ENCODE measurements at regions not wholly inside any gene's neighbourhood (a gene's known extent, or its start where the extent isn't known, plus 50 kb on each side); places are given as distances from the start of the nearest gene placed in this dataset.
"Not testable (repeated sequence)": the region's sequence is repeated elsewhere in the genome, so short reads cannot be mapped to it uniquely, and the experiment has no call there.

GRCh38 chr12:89874146-89874545, 165.5 kb upstream of the ATP2B1 start:
- Mint-ChIP-seq H3K9me3 (peaks cover 13% of the 10 kb centered on the region), H3K4me1 (peaks cover 3% of the 10 kb centered on the region), H3K27ac (no peak overlapping the region), H3K4me3 (no peak overlapping the region), H3K27me3 (no peaks in the 10 kb centered on the region), H3K36me3 (ENCODE audit: low read depth) (no peaks in the 10 kb centered on the region)
- no peak for ATAC-seq (replicated peaks)

GRCh38 chr12:89873745-89874144, 165.1 kb upstream of the ATP2B1 start:
- Mint-ChIP-seq H3K27ac (no peak overlapping the region), H3K4me3 (no peak overlapping the region), H3K27me3 (no peaks in the 10 kb centered on the region), H3K36me3 (ENCODE audit: low read depth) (no peaks in the 10 kb centered on the region), H3K4me1 (peaks cover 2% of the 10 kb centered on the region), H3K9me3 (peaks cover 13% of the 10 kb centered on the region)
- no peak for ATAC-seq (replicated peaks)

- ATAC-seq (replicated peaks): no peak
- Mint-ChIP-seq H3K4me3 (no peak overlapping the region), H3K36me3 (ENCODE audit: low read depth) (no peaks in the 10 kb centered on the region), H3K27ac (no peak overlapping the region), H3K4me1 (no peaks in the 10 kb centered on the region), H3K9me3 (peaks cover 13% of the 10 kb centered on the region), H3K27me3 (no peaks in the 10 kb centered on the region)
These were observed 164.4 kb upstream of the ATP2B1 start for GRCh38 chr12:89872922-89873630.

GRCh38 chr12:89870413-89871184, 162.0 kb upstream of the ATP2B1 start:
- Mint-ChIP-seq H3K27me3 (no peaks in the 10 kb centered on the region), H3K4me3 (no peak overlapping the region), H3K9me3 (peaks cover 13% of the 10 kb centered on the region), H3K4me1 (no peaks in the 10 kb centered on the region), H3K36me3 (ENCODE audit: low read depth) (no peaks in the 10 kb centered on the region), H3K27ac (no peak overlapping the region)
- ATAC-seq (replicated peaks): no peak

- Mint-ChIP-seq H3K9me3 (peaks cover 13% of the 10 kb centered on the region), H3K4me1 (peaks cover 19% of the 10 kb centered on the region)
- ATAC-seq (replicated peaks); H3K27ac Mint-ChIP-seq; H3K4me3 Mint-ChIP-seq; H3K36me3 Mint-ChIP-seq (ENCODE audit: low read depth); H3K27me3 Mint-ChIP-seq: not testable (repeated sequence)
These were observed 159.0 kb upstream of the ATP2B1 start for GRCh38 chr12:89867611-89868010.

GRCh38 chr12:89864411-89864810, 155.8 kb upstream of the ATP2B1 start:
- Mint-ChIP-seq H3K4me3 (peak overlapping the region; percentile 94), H3K9me3 (peaks cover 10% of the 10 kb centered on the region), H3K27me3 (no peaks in the 10 kb centered on the region), H3K36me3 (ENCODE audit: low read depth) (no peaks in the 10 kb centered on the region), H3K4me1 (peaks cover 37% of the 10 kb centered on the region), H3K27ac (peak overlapping the region; percentile 98)
- no peak for ATAC-seq (replicated peaks)

GRCh38 chr12:89863968-89864367, 155.3 kb upstream of the ATP2B1 start:
- peak; percentile 19 for ATAC-seq (replicated peaks)
- peak overlapping the region; percentile 98 for H3K27ac Mint-ChIP-seq
- peak overlapping the region; percentile 94 for H3K4me3 Mint-ChIP-seq
- H3K27me3 Mint-ChIP-seq: no peaks in the 10 kb centered on the region
- peaks cover 42% of the 10 kb centered on the region for H3K4me1 Mint-ChIP-seq
- peaks cover 10% of the 10 kb centered on the region for H3K9me3 Mint-ChIP-seq
- no peaks in the 10 kb centered on the region for H3K36me3 Mint-ChIP-seq (ENCODE audit: low read depth)

- peak; percentile 76 for ATAC-seq (replicated peaks)
- peaks cover 10% of the 10 kb centered on the region for H3K9me3 Mint-ChIP-seq
- peak overlapping the region; percentile 94 for H3K4me3 Mint-ChIP-seq
- no peaks in the 10 kb centered on the region for H3K27me3 Mint-ChIP-seq
- no peaks in the 10 kb centered on the region for H3K36me3 Mint-ChIP-seq (ENCODE audit: low read depth)
- peaks cover 46% of the 10 kb centered on the region for H3K4me1 Mint-ChIP-seq
- peak overlapping the region; percentile 98 for H3K27ac Mint-ChIP-seq
These were observed 154.9 kb upstream of the ATP2B1 start for GRCh38 chr12:89863493-89863938.

- peak overlapping the region; percentile 94 for H3K4me3 Mint-ChIP-seq
- H3K9me3 Mint-ChIP-seq: peaks cover 10% of the 10 kb centered on the region
- peak overlapping the region; percentile 98 for H3K27ac Mint-ChIP-seq
- peaks cover 50% of the 10 kb centered on the region for H3K4me1 Mint-ChIP-seq
- no peaks in the 10 kb centered on the region for H3K36me3 Mint-ChIP-seq (ENCODE audit: low read depth)
- peak; percentile 60 for ATAC-seq (replicated peaks)
- H3K27me3 Mint-ChIP-seq: no peaks in the 10 kb centered on the region
These were observed 154.1 kb upstream of the ATP2B1 start for GRCh38 chr12:89862511-89863445.

- Mint-ChIP-seq H3K4me3 (peak overlapping the region; percentile 94), H3K4me1 (peaks cover 58% of the 10 kb centered on the region), H3K27me3 (no peaks in the 10 kb centered on the region), H3K36me3 (ENCODE audit: low read depth) (no peaks in the 10 kb centered on the region), H3K9me3 (peaks cover 10% of the 10 kb centered on the region), H3K27ac (peak overlapping the region; percentile 46)
- ATAC-seq (replicated peaks): peak; percentile 33
These were observed 152.4 kb upstream of the ATP2B1 start for GRCh38 chr12:89861086-89861485.

GRCh38 chr12:89859508-89860220, 151.0 kb upstream of the ATP2B1 start:
- ATAC-seq (replicated peaks): no peak
- H3K9me3 Mint-ChIP-seq: peaks cover 6% of the 10 kb centered on the region
- peaks cover 63% of the 10 kb centered on the region for H3K4me1 Mint-ChIP-seq
- no peak overlapping the region for H3K27ac Mint-ChIP-seq
- H3K36me3 Mint-ChIP-seq (ENCODE audit: low read depth): no peaks in the 10 kb centered on the region
- H3K4me3 Mint-ChIP-seq: no peak overlapping the region
- no peaks in the 10 kb centered on the region for H3K27me3 Mint-ChIP-seq

- Mint-ChIP-seq H3K36me3 (ENCODE audit: low read depth) (no peaks in the 10 kb centered on the region), H3K4me3 (no peak overlapping the region), H3K4me1 (peaks cover 56% of the 10 kb centered on the region), H3K27me3 (no peaks in the 10 kb centered on the region), H3K9me3 (peaks cover 6% of the 10 kb centered on the region), H3K27ac (no peak overlapping the region)
- ATAC-seq (replicated peaks): peak; percentile 25
These were observed 150.1 kb upstream of the ATP2B1 start for GRCh38 chr12:89858718-89859117.

- H3K36me3 Mint-ChIP-seq (ENCODE audit: low read depth): no peaks in the 10 kb centered on the region
- ATAC-seq (replicated peaks): peak; percentile 26
- H3K27ac Mint-ChIP-seq: no peak overlapping the region
- H3K27me3 Mint-ChIP-seq: no peaks in the 10 kb centered on the region
- peaks cover 6% of the 10 kb centered on the region for H3K9me3 Mint-ChIP-seq
- H3K4me1 Mint-ChIP-seq: peaks cover 47% of the 10 kb centered on the region
- no peak overlapping the region for H3K4me3 Mint-ChIP-seq
These were observed 149.1 kb upstream of the ATP2B1 start for GRCh38 chr12:89857652-89858274.

Data from activated T-helper 17 cell treated with anti-CD3 and anti-CD28 coated beads, Interleukin-2, amount 50 U/mL, for 72 hours (primary cell).